HG03135 (cell line): ENCODE measurements at regions not wholly inside any gene's neighbourhood (a gene's known extent, or its start where the extent isn't known, plus 50 kb on each side); places are given as distances from the start of the nearest gene placed in this dataset.
"Not testable (repeated sequence)": the region's sequence is repeated elsewhere in the genome, so short reads cannot be mapped to it uniquely, and the experiment has no call there.

Experiments used
- ATAC-seq: cut with Tn5 transposase; IDR thresholded peaks from one replicate; pipeline ENCODE4 v1.9.1; 2021; ENCODE audit warnings: mild to moderate bottlenecking, moderate library complexity; ENCODE audit not compliant: unreplicated experiment

DNA sequence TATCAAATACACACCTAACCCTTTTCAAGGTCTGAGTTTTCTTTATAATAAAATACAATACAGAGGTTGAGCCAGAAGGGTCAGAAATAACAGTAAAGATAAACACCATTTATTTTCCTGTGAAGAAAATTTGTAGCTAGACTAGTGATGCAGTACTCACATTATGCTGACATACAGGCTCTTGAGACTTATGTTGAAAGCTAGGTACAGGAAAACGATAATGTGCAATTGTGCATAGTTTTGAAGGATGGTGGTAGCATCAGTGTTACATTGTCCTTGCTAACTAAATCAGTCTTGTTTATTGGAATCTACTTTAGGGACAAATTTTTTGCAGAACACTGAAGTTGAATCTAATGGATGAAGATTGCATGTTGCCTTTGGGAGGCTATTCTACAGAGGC is 1877.2 kb downstream of the PCDH7 start:
- no peak for ATAC-seq

DNA sequence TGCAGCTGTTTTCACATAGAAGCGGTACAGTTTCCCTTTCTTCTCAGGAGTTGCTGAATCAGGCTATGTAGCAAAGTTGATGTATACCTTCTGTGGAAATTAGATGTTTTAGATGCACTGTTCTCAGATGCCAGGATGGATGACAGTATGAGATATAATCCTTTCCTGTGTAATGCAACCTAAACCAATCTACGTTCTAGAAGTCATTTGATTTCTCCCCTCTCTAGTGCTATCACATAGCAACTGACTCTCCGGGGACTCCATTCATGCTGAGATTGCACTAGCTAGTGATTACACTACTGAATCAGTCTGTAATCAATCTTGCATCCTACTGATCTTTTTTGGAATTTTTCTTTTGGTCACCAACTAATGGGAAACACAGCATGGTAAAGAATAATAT is 1881.7 kb downstream of the PCDH7 start:
- ATAC-seq, result no peak

DNA sequence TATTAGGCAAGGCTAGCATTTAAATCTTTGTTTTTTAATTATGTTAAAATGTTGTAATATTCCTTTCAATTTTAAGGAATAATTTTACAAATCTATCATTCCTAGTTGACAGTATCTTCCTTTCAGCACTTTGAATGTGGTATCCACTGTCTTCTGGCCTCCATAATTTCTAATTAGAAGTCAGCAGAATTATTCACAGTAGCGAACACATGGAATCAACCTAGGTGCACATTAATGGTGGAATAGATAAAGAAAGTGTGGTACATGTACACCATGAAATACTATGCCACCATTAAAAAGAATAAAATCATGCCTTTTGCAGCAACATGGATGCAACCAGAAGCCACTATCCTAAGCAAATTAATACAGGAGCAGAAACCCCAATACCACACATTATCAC is 1887.8 kb downstream of the PCDH7 start:
- no peak for ATAC-seq

DNA sequence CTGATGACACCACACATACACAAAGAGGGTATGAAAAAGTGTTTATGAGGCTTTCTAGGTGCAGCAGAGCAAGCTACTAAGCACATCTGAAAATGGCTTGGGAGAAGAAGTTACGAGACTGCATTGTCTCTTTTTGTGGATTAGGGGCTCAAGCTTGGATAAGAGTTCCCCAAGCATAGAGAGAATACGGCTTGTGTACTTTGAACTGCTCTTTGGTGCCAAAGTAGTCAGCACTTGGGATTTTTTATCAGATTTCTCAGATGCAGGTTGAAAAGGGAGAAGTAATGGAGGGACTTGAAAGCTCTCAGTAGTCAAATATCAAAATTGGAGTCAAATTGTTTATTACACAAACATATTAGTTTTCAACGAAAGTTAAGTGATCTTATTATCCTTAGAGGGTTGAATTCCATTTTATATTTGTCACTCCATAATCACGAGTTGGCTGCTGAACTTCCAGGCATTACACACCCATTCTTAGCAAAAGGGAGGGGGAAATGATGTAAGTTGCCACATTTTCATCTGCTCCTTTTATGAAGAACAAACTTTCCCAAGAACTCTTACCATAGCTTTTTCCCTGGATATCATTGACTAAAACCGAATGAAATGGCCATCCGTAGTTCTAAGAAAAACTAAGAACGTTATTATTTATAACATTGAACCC is 1904.9 kb downstream of the PCDH7 start:
- ATAC-seq, result no peak

DNA sequence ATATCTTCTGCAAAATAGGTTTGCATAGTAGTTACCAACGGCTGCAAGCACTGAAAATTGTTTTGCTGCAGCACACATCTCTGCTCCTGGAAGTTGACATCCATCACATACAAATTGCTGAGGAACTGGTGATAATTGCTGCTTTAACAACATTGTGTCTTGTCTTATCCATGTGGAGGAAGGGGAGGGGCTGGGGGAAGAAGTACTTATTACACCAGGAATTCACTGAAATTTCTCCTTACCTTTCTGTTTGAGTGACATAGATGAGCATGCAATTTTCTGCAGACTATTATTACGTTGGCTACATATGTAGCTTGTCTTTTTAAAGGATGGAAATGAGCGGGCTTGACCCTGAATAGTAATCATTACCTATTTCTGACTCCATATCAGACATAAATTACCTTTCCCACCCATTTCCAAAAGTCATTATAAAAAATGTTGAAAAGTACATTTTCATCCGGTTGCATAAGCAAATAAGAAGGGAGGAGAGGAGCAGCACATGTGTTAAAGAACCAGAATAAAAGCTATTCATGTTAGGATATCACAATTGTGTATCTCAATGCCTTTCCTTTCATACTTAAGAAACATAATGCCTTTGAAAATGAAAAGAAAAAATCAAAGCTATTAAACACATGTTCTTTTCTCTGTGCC is 1905.6 kb downstream of the PCDH7 start:
- no peak for ATAC-seq

DNA sequence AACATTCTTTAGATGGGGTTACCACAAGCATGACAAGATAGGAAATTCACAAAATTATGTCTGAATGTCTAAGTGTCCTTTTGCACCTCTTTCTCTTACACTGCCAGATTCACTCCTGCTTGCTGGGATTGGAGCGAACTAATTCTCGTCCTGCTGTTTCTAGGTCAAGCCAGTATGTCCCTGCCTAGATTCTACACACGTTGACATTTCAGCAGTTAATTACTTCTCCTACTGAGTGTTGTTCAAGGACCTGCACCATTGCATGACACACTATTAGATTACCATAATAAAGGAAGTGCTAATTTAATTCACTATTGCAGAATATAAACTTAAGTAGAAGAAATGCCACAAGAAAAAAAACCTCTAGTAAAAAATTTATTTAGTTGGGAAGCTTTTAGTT is 1911.7 kb downstream of the PCDH7 start:
- no peak for ATAC-seq

- no peak for ATAC-seq
Observed at GRCh38 chr4:32633421-32633820, 1913.3 kb downstream of the PCDH7 start.

- no peak for ATAC-seq
Observed at GRCh38 chr4:32645653-32646052, 1925.5 kb downstream of the PCDH7 start.

- ATAC-seq, result no peak
Observed at GRCh38 chr4:32658019-32658418, 1937.8 kb downstream of the PCDH7 start.

GRCh38 chr4:32661229-32661628 is 1941.1 kb downstream of the PCDH7 start:
- no peak for ATAC-seq

DNA sequence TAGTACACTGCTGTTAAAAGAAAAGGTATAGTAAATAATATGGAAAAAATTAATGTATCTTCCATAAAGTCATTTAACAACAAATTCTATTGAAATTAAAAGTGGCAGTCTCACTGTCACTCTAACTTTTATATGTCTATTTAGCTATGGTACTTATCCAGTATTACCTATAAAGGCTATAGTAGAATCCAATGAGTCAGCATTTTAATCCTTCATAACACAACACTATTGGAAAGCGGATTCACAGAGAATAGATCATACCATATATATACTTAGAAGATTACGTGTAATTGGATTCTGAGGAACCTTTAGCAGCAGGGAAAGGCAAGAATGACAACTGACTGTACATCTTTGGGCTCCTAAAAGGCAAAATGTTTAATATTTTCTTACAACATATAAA is 1942.6 kb downstream of the PCDH7 start:
- ATAC-seq, result no peak

DNA sequence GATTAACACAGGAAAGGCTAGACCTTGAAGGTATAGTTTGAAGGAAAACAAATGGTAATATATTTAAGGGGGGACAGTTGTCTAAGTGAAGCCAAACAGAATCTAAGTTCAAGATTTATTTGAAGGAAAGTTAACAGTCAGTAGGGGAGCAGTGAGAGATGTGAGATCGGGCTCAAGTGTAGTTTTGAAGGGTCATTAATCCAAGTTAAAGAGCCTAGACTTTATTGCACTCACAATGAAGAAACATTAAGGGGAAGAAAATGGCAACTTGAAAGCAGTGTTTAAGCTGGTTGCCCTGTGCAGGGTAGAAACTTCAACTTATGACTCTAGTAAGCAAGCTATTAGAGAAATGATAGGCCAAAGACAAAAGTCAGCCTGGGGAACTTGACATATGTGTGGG is 1952.2 kb downstream of the PCDH7 start:
- no peak for ATAC-seq

- no peak for ATAC-seq
Observed at GRCh38 chr4:32680946-32681345, 1960.8 kb downstream of the PCDH7 start.

DNA sequence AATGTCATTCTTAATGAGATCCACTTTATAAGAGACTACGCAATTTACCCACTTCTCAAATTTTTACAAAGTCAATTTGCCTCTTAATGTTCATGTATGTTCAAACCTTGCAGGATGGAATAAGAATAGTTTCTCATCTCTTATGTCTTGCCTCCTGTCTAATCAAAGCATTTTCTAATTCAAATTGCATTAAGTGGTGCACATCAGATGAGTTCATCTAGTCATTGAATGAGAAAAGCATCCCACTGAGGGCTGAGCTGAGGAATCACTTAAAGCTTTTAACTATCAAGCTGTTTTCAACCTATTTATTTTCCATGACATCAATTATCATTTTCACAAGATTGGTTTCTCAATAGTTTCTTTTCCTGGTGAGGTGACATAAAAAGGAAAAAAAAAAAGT is 1964.0 kb downstream of the PCDH7 start:
- no peak for ATAC-seq

DNA sequence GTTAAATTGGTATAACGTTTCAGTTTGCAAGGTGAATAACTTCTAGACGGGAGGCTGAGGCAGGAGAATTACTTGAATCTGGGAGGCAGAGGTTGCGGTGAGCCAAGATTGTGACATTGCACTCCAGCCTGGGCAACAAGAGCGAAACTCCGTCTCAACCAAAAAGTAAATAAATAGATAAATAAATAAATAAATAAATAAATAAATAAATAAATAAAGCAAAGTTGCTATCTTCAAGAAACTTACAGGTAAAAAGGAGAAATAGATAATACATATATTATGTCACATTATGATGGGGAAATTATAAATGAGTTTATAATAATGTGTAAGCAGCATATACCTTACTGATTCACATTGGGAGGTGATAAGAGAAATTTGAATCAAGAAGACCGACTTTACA is 1966.0 kb downstream of the PCDH7 start:
- no peak for ATAC-seq

GRCh38 chr4:32689518-32689917 is 1969.3 kb downstream of the PCDH7 start:
- ATAC-seq, result no peak

GRCh38 chr4:32697281-32697814 is 1977.2 kb downstream of the PCDH7 start:
- ATAC-seq, result no peak

DNA sequence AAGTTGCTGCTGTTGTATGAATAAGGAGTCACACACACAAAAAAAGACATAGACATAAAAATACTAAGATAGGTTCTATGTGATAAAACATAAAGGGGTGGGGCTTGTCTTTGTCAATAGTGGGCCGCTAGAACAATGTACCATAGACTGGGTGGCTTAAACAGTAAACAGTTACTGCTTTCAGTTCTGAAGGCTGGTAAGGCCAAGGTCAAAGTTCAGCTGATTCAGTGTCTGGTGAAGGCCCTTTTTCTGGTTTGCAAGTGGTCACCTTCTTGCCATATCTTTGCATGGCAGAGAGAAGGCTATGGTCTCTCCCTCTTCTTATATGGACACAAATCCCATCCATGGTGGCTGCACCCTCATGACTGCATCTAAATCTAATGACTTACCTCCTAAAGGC is 1980.7 kb downstream of the PCDH7 start:
- no peak for ATAC-seq

DNA sequence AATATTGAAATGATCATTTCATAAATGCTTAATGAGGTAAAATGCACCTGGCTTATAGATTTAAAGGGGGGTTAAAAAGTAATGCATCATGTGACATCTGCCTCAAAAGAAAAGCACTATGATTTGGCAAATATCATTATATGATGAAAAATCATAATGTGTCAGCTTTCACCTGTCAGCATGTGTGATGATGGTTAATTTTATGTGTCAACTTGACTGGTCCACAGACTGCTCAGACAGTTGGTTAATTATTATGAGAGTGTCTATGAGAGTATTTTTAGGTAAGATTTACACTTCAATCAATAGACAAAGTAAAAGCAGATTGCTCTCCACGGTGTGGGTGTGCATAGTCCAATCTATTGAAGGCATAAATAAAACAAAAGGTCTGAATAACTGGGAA is 1986.7 kb downstream of the PCDH7 start:
- ATAC-seq, result no peak

GRCh38 chr4:32716090-32716620 is 1996.0 kb downstream of the PCDH7 start:
- not testable (repeated sequence) for ATAC-seq

DNA sequence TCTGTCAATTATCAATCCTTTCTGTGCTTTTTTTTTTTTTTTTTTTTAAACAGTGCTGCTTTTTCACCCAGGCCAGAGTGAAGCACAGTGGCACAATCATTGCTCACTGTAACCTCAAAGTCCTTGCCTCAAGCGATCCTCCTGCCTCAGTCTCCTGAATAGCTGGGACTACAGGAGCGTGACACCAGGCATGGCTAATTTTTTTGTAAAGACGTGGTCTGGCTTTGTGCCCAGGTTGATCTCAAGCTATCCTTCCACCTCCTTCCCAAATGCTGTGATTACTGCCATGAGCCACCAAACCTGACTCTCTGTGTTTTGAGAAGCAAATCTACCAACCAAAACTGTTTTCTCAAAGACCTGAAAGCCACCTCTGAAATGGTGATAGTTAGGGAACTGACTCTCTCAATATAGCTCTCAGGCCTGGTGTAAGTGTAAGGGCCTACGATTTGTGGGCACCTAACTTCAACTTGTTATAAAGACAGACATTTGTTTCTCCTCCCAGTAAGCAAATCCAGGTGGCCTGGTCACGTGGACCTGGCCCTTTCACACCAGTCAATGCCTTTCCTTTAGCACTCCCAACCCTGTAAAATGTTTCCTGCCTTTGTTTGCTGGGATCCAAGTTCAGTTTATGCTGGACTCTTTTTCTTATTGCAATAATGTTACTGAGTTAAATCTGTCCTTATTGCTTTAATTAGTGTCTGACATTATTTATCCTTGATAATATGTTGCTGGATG is 2015.9 kb downstream of the PCDH7 start:
- ATAC-seq, result no peak

- no peak for ATAC-seq
Observed at GRCh38 chr4:32744211-32744610, 2024.0 kb downstream of the PCDH7 start.
